Brain microvascular endothelial cell (primary cell): ENCODE measurements at regions not wholly inside any gene's neighbourhood (a gene's known extent, or its start where the extent isn't known, plus 50 kb on each side); places are given as distances from the start of the nearest gene placed in this dataset.

Experiments
- DNase-seq: peaks from one replicate; pipeline ENCODE4 v3.0.0-alpha.2; 2020
- H3K27ac ChIP-seq: fragments of 250-450 bp; sonication (Bioruptor Pico); 2 replicates; pipeline ENCODE4 v1.5.1; 2020; ENCODE audit warnings: mild to moderate bottlenecking, moderate library complexity
- H3K27me3 ChIP-seq: fragments of 250-450 bp; sonication (Bioruptor Pico); replicated peaks from 2 replicates; pipeline ENCODE4 v1.5.1; 2020; ENCODE audit warnings: mild to moderate bottlenecking
- H3K36me3 ChIP-seq: fragments of 250-450 bp; sonication (Bioruptor Pico); replicated peaks from 2 replicates; pipeline ENCODE4 v1.5.1; 2020; ENCODE audit warnings: mild to moderate bottlenecking
- H3K4me3 ChIP-seq: 2 replicates; pipeline ENCODE4 v1.5.1; 2011; ENCODE audit warnings: low read depth, mild to moderate bottlenecking, control low read depth, low read length, moderate library complexity
- in situ Hi-C: cut with HindIII; loops from 2 replicates; pipeline ENCODE4 v1.10.0; 2017; ENCODE audit warnings: low sequenced_read_pairs, low pct_ligation_motif_present
- TF ChIP-seq, protein P1 (sequence below): IDR thresholded peaks from 2 replicates; pipeline ENCODE4 v1.5.1; 2011; ENCODE audit warnings: low read depth, mild to moderate bottlenecking, moderate library complexity, low read length, control low read depth, inconsistent platforms; ENCODE audit errors: missing control alignments

DNA sequence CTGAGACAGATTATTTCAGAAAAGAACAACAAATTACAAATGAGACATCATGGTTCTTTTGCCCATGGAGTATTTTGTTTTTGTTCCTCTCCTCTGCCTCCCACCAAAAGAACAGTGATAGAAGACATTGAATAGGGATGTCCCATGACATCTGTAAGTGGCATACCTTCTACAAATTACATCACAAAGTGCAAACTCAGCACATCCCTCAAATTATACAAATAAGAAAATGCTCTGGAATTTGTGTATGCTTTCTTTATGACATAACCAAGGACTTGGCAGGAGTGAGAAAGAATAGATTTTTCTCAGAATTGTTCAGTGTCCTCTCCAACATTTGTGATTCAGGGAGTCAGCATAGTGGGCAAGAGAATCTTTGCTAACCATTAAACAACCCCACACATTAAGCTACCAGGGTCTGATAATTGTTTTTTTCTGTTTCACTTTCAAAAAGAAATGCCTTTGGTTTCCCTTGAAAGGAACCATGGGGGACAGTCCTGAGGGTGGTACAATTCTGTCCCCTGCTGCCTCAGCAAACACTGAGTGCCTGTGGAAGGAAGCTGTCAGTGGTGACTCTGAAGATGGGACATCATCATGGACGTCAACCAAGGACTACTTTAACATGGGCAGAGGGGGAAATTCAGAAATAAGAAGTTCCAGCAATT is 430.3 kb downstream of the AASDHPPT start:
- Histone ChIP-seq H3K4me3 (no peak overlapping the region), H3K36me3 (no peaks in the 10 kb centered on the region), H3K27ac (no peak overlapping the region), H3K27me3 (no peaks in the 10 kb centered on the region)
- DNase-seq = no peak
- TF ChIP-seq, protein P1, sequence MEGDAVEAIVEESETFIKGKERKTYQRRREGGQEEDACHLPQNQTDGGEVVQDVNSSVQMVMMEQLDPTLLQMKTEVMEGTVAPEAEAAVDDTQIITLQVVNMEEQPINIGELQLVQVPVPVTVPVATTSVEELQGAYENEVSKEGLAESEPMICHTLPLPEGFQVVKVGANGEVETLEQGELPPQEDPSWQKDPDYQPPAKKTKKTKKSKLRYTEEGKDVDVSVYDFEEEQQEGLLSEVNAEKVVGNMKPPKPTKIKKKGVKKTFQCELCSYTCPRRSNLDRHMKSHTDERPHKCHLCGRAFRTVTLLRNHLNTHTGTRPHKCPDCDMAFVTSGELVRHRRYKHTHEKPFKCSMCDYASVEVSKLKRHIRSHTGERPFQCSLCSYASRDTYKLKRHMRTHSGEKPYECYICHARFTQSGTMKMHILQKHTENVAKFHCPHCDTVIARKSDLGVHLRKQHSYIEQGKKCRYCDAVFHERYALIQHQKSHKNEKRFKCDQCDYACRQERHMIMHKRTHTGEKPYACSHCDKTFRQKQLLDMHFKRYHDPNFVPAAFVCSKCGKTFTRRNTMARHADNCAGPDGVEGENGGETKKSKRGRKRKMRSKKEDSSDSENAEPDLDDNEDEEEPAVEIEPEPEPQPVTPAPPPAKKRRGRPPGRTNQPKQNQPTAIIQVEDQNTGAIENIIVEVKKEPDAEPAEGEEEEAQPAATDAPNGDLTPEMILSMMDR = no peak
- in situ Hi-C loops = no loop called here

DNA sequence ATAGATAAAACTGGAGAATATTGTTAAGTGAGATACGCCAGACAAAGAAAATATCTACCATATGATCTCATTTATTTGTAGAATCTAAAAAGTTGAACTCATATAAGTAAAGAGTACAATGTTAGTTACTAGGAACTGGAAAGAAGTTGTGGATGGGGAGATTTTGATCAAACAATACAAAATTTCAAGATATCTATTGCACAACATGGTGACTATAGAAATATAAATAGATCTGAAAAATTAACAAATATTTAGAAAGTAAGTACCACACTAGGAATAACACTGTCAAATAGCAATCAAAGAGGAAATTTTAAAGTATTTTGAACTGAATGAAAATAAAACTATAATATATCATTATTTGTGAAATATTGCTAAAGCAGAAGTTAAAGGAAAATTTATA is 437.2 kb downstream of the AASDHPPT start:
- Histone ChIP-seq H3K27ac (no peak overlapping the region), H3K27me3 (no peaks in the 10 kb centered on the region)

DNA sequence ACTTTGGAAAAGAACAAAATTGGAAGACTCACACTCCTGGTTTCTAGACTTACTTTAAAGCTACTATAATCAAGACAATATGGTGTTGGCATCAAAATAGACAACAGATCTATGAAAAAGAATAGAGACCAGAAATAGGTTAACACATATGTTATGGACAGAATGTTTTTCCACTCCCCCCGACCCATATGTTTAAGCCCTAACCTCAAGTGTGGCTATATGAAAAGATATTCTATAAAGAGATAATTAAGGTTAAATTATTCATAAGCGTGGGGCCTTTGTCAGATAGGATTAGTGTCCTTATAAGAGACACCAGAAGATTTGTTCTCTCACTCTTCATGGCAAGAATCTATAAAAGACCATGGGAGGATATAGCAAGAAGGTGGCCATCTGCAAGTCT is 440.0 kb downstream of the AASDHPPT start:
- TF ChIP-seq, protein P1 = no peak
- Histone ChIP-seq H3K27ac (no peak overlapping the region), H3K27me3 (no peaks in the 10 kb centered on the region), H3K4me3 (no peak overlapping the region), H3K36me3 (no peaks in the 10 kb centered on the region)
- no peak for DNase-seq
- in situ Hi-C loops = no loop called here

More for the DNA sequence above, 437.2 kb downstream of the AASDHPPT start:
- no peaks in the 10 kb centered on the region for H3K36me3 ChIP-seq
- TF ChIP-seq, protein P1 = no peak
- in situ Hi-C loops = no loop called here
- no peak overlapping the region for H3K4me3 ChIP-seq
- no peak for DNase-seq

DNA sequence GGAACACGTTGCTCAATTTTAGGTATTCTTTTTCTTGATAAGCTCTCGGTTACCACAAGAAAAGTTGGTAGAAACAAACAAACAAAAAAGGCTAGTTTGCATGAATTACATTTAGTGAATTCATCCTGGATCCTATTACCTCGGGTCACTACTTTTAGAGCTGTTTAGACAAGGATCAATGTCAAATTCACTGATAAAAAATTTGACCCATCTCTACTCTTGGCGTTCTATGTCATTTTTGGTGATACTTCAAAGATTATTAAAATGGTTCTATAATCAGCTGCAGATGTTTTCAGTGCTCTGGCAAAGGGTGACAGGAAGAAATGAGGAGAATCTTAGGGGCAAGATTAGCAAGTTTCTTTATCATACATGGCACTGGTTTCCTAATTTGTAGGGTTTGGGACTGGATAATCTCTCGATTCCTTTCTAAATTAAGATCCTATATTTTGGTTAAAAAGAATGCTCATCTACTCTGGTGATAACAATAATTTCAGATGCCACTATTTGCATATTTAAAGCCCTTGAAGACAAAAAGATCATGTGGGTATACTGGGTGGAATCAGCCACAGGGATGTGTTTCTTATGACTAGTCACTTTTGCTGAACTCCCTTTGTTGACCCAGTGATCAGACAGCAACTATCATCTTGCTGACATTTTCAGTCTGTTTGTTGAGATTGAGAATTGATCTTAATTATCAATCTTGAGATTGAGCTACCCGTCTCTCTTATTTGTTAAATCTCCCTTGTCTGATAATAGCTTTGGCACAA is 442.9 kb downstream of the AASDHPPT start:
- H3K4me3 ChIP-seq = no peak overlapping the region
- H3K27ac ChIP-seq = no peak overlapping the region
- no peaks in the 10 kb centered on the region for H3K27me3 ChIP-seq
- TF ChIP-seq, protein P1 = no peak
- H3K36me3 ChIP-seq = no peaks in the 10 kb centered on the region
- in situ Hi-C loops = no loop called here
- DNase-seq = no peak

DNA sequence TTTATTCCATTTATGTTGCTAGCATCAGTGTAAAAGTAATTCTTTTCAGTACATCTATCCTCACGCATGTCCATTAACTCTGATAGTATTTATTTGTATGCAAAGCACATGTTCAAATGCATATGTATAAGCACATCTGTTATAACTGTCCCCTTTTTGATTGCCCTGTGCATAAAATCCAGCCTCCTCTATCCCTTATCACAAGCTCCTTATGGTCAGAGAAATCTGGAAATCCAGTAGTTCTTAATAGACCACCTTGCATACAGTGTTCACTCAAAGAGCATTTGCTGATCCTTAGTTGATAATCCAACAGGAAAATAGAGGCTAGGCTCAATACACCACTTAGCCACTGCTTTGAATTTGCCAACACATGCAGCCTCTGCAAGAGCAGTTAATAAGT is 443.5 kb downstream of the AASDHPPT start:
- H3K27me3 ChIP-seq = no peaks in the 10 kb centered on the region
- in situ Hi-C loops = no loop called here
- H3K36me3 ChIP-seq = no peaks in the 10 kb centered on the region
- TF ChIP-seq, protein P1 = no peak
- H3K4me3 ChIP-seq = no peak overlapping the region
- no peak overlapping the region for H3K27ac ChIP-seq
- no peak for DNase-seq
